Bronchial epithelial cell (primary cell): ENCODE measurements at regions not wholly inside any gene's neighbourhood (a gene's known extent, or its start where the extent isn't known, plus 50 kb on each side); places are given as distances from the start of the nearest gene placed in this dataset.
"Not testable (repeated sequence)": the region's sequence is repeated elsewhere in the genome, so short reads cannot be mapped to it uniquely, and the experiment has no call there.

Source experiments
- DNase-seq: peaks from one replicate; pipeline ENCODE4 v3.0.0-alpha.2; 2010; ENCODE audit warnings: low read depth
- FAIRE-seq: peaks from 2 replicates; lab custom pipeline; 2011; peaks lifted over from hg19 to GRCh38; lab: Jason Lieb, UNC
- H3K27me3 ChIP-seq: 2 replicates; pipeline ENCODE4 v1.5.1; 2011; ENCODE audit warnings: low read length; ENCODE audit not compliant: control insufficient read depth, insufficient read depth
- H3K36me3 ChIP-seq: 2 replicates; pipeline ENCODE4 v1.5.1; 2011; ENCODE audit warnings: low read length; ENCODE audit not compliant: control insufficient read depth, insufficient read depth
- H3K4me3 ChIP-seq: 2 replicates; pipeline ENCODE4 v1.5.1; 2011; ENCODE audit warnings: mild to moderate bottlenecking, low read depth, low read length, control low read depth
- CTCF ChIP-seq: IDR thresholded peaks from 2 replicates; pipeline ENCODE4 v1.5.1; 2011; ENCODE audit warnings: mild to moderate bottlenecking, moderate library complexity, low read length, control low read depth, inconsistent platforms; ENCODE audit not compliant: insufficient read depth, severe bottlenecking

- Histone ChIP-seq H3K4me3 (no peak overlapping the region), H3K27me3 (no peaks in the 10 kb centered on the region), H3K36me3 (no peaks in the 10 kb centered on the region)
- no peak for TF ChIP-seq CTCF
- no peak for DNase-seq
- FAIRE-seq, result no peak
These were observed 138.3 kb upstream of the GALNT2 start for GRCh38 chr1:229928767-229929166.

GRCh38 chr1:229931751-229932150 lies 135.3 kb upstream of the GALNT2 start:
- H3K4me3 ChIP-seq, H3K36me3 ChIP-seq, H3K27me3 ChIP-seq, FAIRE-seq, DNase-seq: not testable (repeated sequence)

GRCh38 chr1:229935157-229935556 lies 131.9 kb upstream of the GALNT2 start:
- not testable (repeated sequence) for H3K4me3 ChIP-seq, H3K36me3 ChIP-seq, FAIRE-seq, H3K27me3 ChIP-seq, DNase-seq

- Histone ChIP-seq H3K36me3 (no peaks in the 10 kb centered on the region), H3K27me3 (no peaks in the 10 kb centered on the region)
These were observed 128.5 kb upstream of the GALNT2 start for GRCh38 chr1:229938551-229938950.

GRCh38 chr1:229940684-229941083 lies 126.4 kb upstream of the GALNT2 start:
- FAIRE-seq (no peak), DNase-seq (no peak)
- TF ChIP-seq CTCF, result no peak
- Histone ChIP-seq H3K4me3 (no peak overlapping the region), H3K36me3 (no peaks in the 10 kb centered on the region), H3K27me3 (no peaks in the 10 kb centered on the region)

More at GRCh38 chr1:229938551-229938950, 128.5 kb upstream of the GALNT2 start:
- DNase-seq (no peak), FAIRE-seq (no peak)
- no peak for TF ChIP-seq CTCF
- no peak overlapping the region for H3K4me3 ChIP-seq

GRCh38 chr1:229941160-229941559 lies 125.9 kb upstream of the GALNT2 start:
- FAIRE-seq (no peak), DNase-seq (no peak)
- H3K27me3 ChIP-seq, result no peaks in the 10 kb centered on the region
- TF ChIP-seq CTCF, result no peak
- H3K36me3 ChIP-seq, result no peaks in the 10 kb centered on the region
- no peak overlapping the region for H3K4me3 ChIP-seq

GRCh38 chr1:229941831-229942230 lies 125.2 kb upstream of the GALNT2 start:
- no peak overlapping the region for H3K4me3 ChIP-seq
- FAIRE-seq (no peak), DNase-seq (no peak)
- no peaks in the 10 kb centered on the region for H3K27me3 ChIP-seq
- no peak for TF ChIP-seq CTCF
- no peaks in the 10 kb centered on the region for H3K36me3 ChIP-seq
